ENCODE measurements at regions not wholly inside any gene's neighbourhood (a gene's known extent, or its start where the extent isn't known, plus 50 kb on each side); places are given as distances from the start of the nearest gene placed in this dataset.

DNA sequence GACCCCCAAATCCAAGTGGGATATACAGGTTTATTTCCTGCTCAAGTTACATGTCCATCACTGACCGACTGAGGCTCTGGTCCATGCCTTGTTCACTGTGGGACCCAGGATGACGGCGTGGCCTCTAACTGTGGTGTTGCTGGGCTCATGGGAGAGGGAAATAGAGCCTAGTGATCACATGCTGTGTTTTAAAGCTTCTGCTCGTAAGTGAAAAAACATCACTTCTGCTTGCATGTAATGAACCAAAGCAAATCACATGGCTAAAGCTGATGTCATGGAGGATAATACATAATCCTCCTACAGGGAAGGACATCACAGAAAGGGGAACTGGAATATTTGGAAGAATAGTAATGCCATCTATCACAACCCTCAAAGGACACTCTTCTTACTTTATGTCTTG lies 107.6 kb downstream of the FASLG start:
- Mint-ChIP-seq H3K4me3 (ENCODE audit: unreplicated experiment) (no peak overlapping the region), H3K27ac (ENCODE audit: unreplicated experiment) (no peak overlapping the region), H3K27me3 (ENCODE audit: insufficient read depth, unreplicated experiment) (peaks cover 4% of the 10 kb centered on the region), H3K9me3 (ENCODE audit: unreplicated experiment) (no peaks in the 10 kb centered on the region), H3K36me3 (ENCODE audit: insufficient read depth, unreplicated experiment) (no peaks in the 10 kb centered on the region), H3K4me1 (ENCODE audit: low read depth, unreplicated experiment) (no peaks in the 10 kb centered on the region)
- no peak overlapping the region for H3K4me3 ChIP-seq (ENCODE audit: low read depth, low read length)
- H3K4me1 ChIP-seq, result no peaks in the 10 kb centered on the region
- CTCF ChIA-PET, result no interaction called here
- H3K9me3 ChIP-seq, result no peaks in the 10 kb centered on the region
- no TSS peak for BruUV-seq (replicated peaks)
- POLR2A ChIA-PET, result no interaction called here
- no peak for DNase-seq
- intact Hi-C loops (cut with micrococcal nuclease; ENCODE audit: unreplicated experiment), result no loop called here
- TF ChIP-seq, protein P1, sequence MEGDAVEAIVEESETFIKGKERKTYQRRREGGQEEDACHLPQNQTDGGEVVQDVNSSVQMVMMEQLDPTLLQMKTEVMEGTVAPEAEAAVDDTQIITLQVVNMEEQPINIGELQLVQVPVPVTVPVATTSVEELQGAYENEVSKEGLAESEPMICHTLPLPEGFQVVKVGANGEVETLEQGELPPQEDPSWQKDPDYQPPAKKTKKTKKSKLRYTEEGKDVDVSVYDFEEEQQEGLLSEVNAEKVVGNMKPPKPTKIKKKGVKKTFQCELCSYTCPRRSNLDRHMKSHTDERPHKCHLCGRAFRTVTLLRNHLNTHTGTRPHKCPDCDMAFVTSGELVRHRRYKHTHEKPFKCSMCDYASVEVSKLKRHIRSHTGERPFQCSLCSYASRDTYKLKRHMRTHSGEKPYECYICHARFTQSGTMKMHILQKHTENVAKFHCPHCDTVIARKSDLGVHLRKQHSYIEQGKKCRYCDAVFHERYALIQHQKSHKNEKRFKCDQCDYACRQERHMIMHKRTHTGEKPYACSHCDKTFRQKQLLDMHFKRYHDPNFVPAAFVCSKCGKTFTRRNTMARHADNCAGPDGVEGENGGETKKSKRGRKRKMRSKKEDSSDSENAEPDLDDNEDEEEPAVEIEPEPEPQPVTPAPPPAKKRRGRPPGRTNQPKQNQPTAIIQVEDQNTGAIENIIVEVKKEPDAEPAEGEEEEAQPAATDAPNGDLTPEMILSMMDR (IDR thresholded peaks at IDR 0.05; ENCODE audit: insufficient read depth in 1 of 2, low read depth in 1 of 2, low read length in 1 of 2, severe bottlenecking in 1 of 2, unreplicated experiment in 1 of 2), result no peak
- no peaks in the 10 kb centered on the region for H3K36me3 ChIP-seq (ENCODE audit: control insufficient read depth, insufficient read depth, low read length)
- no peaks in the 10 kb centered on the region for H3K27me3 ChIP-seq (replicated peaks; ENCODE audit: control insufficient read depth, insufficient read depth, low read length)

DNA sequence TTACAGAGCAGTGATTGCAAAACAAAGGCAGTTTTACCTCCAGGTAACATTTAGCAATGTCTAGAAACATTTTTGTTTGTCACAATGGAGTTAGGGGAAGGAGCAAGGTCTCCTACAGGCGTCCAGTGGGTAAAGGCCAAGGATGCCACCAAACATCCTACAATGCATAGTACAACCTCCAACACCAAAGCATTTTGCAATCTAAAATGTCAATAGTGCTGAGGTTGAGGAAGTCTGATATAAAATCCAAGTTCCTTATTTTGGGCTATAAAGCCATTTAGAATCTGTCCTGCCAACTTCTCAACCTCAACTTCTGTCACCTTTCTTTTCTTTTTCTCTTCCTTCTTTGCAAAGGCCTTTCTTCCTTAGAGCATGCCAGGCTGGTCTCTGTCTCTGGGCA lies 111.2 kb downstream of the FASLG start:
- Histone ChIP-seq H3K36me3 (ENCODE audit: control insufficient read depth, insufficient read depth, low read length) (no peaks in the 10 kb centered on the region), H3K9me3 (no peaks in the 10 kb centered on the region), H3K4me3 (ENCODE audit: low read depth, low read length) (no peak overlapping the region), H3K27me3 (replicated peaks; ENCODE audit: control insufficient read depth, insufficient read depth, low read length) (no peaks in the 10 kb centered on the region), H3K4me1 (no peaks in the 10 kb centered on the region)
- H3K27ac Mint-ChIP-seq (ENCODE audit: unreplicated experiment), result no peak overlapping the region
- no peaks in the 10 kb centered on the region for H3K9me3 Mint-ChIP-seq (ENCODE audit: unreplicated experiment)
- POLR2A ChIA-PET, result no interaction called here
- H3K4me3 Mint-ChIP-seq (ENCODE audit: unreplicated experiment), result no peak overlapping the region
- no peaks in the 10 kb centered on the region for H3K4me1 Mint-ChIP-seq (ENCODE audit: low read depth, unreplicated experiment)
- intact Hi-C loops (cut with micrococcal nuclease; ENCODE audit: unreplicated experiment), result no loop called here
- TF ChIP-seq, protein P1 (IDR thresholded peaks at IDR 0.05; ENCODE audit: insufficient read depth in 1 of 2, low read depth in 1 of 2, low read length in 1 of 2, severe bottlenecking in 1 of 2, unreplicated experiment in 1 of 2), result no peak
- peaks cover 2% of the 10 kb centered on the region for H3K27me3 Mint-ChIP-seq (ENCODE audit: insufficient read depth, unreplicated experiment)
- CTCF ChIA-PET, result no interaction called here
- BruUV-seq (replicated peaks), result no TSS peak
- H3K36me3 Mint-ChIP-seq (ENCODE audit: insufficient read depth, unreplicated experiment), result no peaks in the 10 kb centered on the region
- DNase-seq, result no peak

- DNase-seq, result no peak
- intact Hi-C loops (cut with micrococcal nuclease; ENCODE audit: unreplicated experiment), result no loop called here
- TF ChIP-seq, protein P1 (IDR thresholded peaks at IDR 0.05; ENCODE audit: insufficient read depth in 1 of 2, low read depth in 1 of 2, low read length in 1 of 2, severe bottlenecking in 1 of 2, unreplicated experiment in 1 of 2), result no peak
- Mint-ChIP-seq H3K36me3 (ENCODE audit: insufficient read depth, unreplicated experiment) (no peaks in the 10 kb centered on the region), H3K9me3 (ENCODE audit: unreplicated experiment) (no peaks in the 10 kb centered on the region), H3K4me3 (ENCODE audit: unreplicated experiment) (no peak overlapping the region), H3K27me3 (ENCODE audit: insufficient read depth, unreplicated experiment) (no peaks in the 10 kb centered on the region), H3K4me1 (ENCODE audit: low read depth, unreplicated experiment) (no peaks in the 10 kb centered on the region), H3K27ac (ENCODE audit: unreplicated experiment) (no peak overlapping the region)
- no TSS peak for BruUV-seq (replicated peaks)
- Histone ChIP-seq H3K9me3 (no peaks in the 10 kb centered on the region), H3K27me3 (replicated peaks; ENCODE audit: control insufficient read depth, insufficient read depth, low read length) (no peaks in the 10 kb centered on the region), H3K4me1 (no peaks in the 10 kb centered on the region), H3K4me3 (ENCODE audit: low read depth, low read length) (no peak overlapping the region), H3K36me3 (ENCODE audit: control insufficient read depth, insufficient read depth, low read length) (no peaks in the 10 kb centered on the region)
- CTCF ChIA-PET, result no interaction called here
- POLR2A ChIA-PET, result interaction anchor here (0.6 kb wide), 1 partner anchor 920 kb away, joined by 4 read pairs; no protein-coding TSS in a partner anchor
Observed at GRCh38 chr1:172774561-172774960, 115.7 kb downstream of the FASLG start.

Measured in Caco-2 (cell line).